Left ventricle myocardium inferior (tissue), 1 donor: ENCODE measurements at regions not wholly inside any gene's neighbourhood (a gene's known extent, or its start where the extent isn't known, plus 50 kb on each side); places are given as distances from the start of the nearest gene placed in this dataset.

ENCODE experiments used
- DNase-seq: peaks from one replicate; pipeline ENCODE4 v3.0.0-alpha.2; 2020
- H3K27ac ChIP-seq: fragments of 200-600 bp; replicated peaks from 2 replicates; pipeline ENCODE4 v1.8.0; 2021
- H3K27me3 ChIP-seq: fragments of 200-600 bp; 2 replicates; pipeline ENCODE4 v1.8.0; 2021; ENCODE audit warnings: low read depth
- H3K36me3 ChIP-seq: fragments of 200-600 bp; 2 replicates; pipeline ENCODE4 v1.8.0; 2021
- H3K4me1 ChIP-seq: fragments of 200-600 bp; 2 replicates; pipeline ENCODE4 v1.8.0; 2021
- H3K4me3 ChIP-seq: fragments of 200-600 bp; 2 replicates; pipeline ENCODE4 v1.8.0; 2021; ENCODE audit warnings: mild to moderate bottlenecking, moderate library complexity
- H3K9me3 ChIP-seq: fragments of 200-600 bp; replicated peaks from 2 replicates; pipeline ENCODE4 v1.8.0; 2021
- CTCF ChIP-seq: fragments of 200-600 bp; IDR thresholded peaks from 2 replicates; pipeline ENCODE4 v1.8.0; 2021; ENCODE audit warnings: antibody characterized with exemption, mild to moderate bottlenecking, borderline replicate concordance
- intact Hi-C: fragments of 100-400 bp; cut with micrococcal nuclease; formaldehyde crosslinking; loops from one replicate; pipeline ENCODE4 v1.11.0; 2022
- donor health status: DM: no; HTN: yes; CAD: no; lungs with severe emphysema.

- no peaks in the 10 kb centered on the region for H3K36me3 ChIP-seq
- no peaks in the 10 kb centered on the region for H3K27me3 ChIP-seq
- H3K27ac ChIP-seq: no peak overlapping the region
- no peak for DNase-seq
- intact Hi-C loops: no loop called here
- no peak for TF ChIP-seq CTCF
- peaks cover 6% of the 10 kb centered on the region for H3K9me3 ChIP-seq
- no peak overlapping the region for H3K4me3 ChIP-seq
- H3K4me1 ChIP-seq: no peaks in the 10 kb centered on the region
Observed at GRCh38 chr12:102690253-102690652, 209.9 kb upstream of the IGF1 start.

GRCh38 chr12:102689701-102690100 lies 209.3 kb upstream of the IGF1 start:
- Histone ChIP-seq H3K4me1 (no peaks in the 10 kb centered on the region), H3K27me3 (no peaks in the 10 kb centered on the region), H3K36me3 (no peaks in the 10 kb centered on the region), H3K4me3 (no peak overlapping the region), H3K9me3 (peaks cover under 1% of the 10 kb centered on the region), H3K27ac (no peak overlapping the region)
- DNase-seq: no peak
- intact Hi-C loops: no loop called here
- no peak for TF ChIP-seq CTCF

- no peak overlapping the region for H3K27ac ChIP-seq
- H3K4me1 ChIP-seq: no peaks in the 10 kb centered on the region
- intact Hi-C loops: no loop called here
- no peak for TF ChIP-seq CTCF
- DNase-seq: no peak
- H3K36me3 ChIP-seq: no peaks in the 10 kb centered on the region
- no peak overlapping the region for H3K4me3 ChIP-seq
- no peaks in the 10 kb centered on the region for H3K27me3 ChIP-seq
- H3K9me3 ChIP-seq: no peaks in the 10 kb centered on the region
Observed at GRCh38 chr12:102687523-102687922, 207.2 kb upstream of the IGF1 start.

- H3K27ac ChIP-seq: no peak overlapping the region
Observed at GRCh38 chr12:102685841-102686240, 205.5 kb upstream of the IGF1 start.

GRCh38 chr12:102685172-102685571 lies 204.8 kb upstream of the IGF1 start:
- Histone ChIP-seq H3K27ac (no peak overlapping the region), H3K9me3 (no peaks in the 10 kb centered on the region), H3K27me3 (no peaks in the 10 kb centered on the region), H3K4me1 (no peaks in the 10 kb centered on the region), H3K36me3 (no peaks in the 10 kb centered on the region), H3K4me3 (no peak overlapping the region)
- no peak for DNase-seq
- TF ChIP-seq CTCF: no peak
- intact Hi-C loops: no loop called here

More at GRCh38 chr12:102685841-102686240, 205.5 kb upstream of the IGF1 start:
- no peaks in the 10 kb centered on the region for H3K4me1 ChIP-seq
- H3K9me3 ChIP-seq: no peaks in the 10 kb centered on the region
- no peaks in the 10 kb centered on the region for H3K27me3 ChIP-seq
- intact Hi-C loops: no loop called here
- no peaks in the 10 kb centered on the region for H3K36me3 ChIP-seq
- DNase-seq: no peak
- no peak overlapping the region for H3K4me3 ChIP-seq
- no peak for TF ChIP-seq CTCF
